Activated effector memory CD4-positive, alpha-beta T cell treated with anti-CD3 and anti-CD28 coated beads, Interleukin-2, amount 50 U/mL, for 16 hours (primary cell): ENCODE measurements at regions not wholly inside any gene's neighbourhood (a gene's known extent, or its start where the extent isn't known, plus 50 kb on each side); places are given as distances from the start of the nearest gene placed in this dataset.

Source experiments
- DNase-seq: peaks from one replicate; pipeline ENCODE4 v3.0.0-alpha.2; 2020

DNA sequence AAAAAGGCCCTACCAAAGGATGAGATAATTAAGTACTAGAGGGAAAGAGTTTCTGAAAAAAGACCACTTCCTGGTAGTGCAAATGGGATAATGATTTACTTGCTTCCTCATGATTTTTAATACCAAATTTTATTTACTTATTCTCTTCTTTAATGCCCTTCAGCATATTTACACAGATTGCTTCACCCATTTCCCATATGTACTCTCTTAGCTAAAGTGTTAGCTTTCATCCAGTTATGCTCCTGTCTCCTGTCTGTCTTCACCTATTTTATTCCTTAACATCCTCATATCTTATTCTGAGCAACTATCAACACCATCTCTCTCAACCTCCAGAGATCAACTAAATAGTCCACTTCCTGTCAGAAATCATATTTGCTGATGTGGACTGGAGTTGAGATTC lies 183.2 kb upstream of the HS3ST1 start:
- no peak for DNase-seq

DNA sequence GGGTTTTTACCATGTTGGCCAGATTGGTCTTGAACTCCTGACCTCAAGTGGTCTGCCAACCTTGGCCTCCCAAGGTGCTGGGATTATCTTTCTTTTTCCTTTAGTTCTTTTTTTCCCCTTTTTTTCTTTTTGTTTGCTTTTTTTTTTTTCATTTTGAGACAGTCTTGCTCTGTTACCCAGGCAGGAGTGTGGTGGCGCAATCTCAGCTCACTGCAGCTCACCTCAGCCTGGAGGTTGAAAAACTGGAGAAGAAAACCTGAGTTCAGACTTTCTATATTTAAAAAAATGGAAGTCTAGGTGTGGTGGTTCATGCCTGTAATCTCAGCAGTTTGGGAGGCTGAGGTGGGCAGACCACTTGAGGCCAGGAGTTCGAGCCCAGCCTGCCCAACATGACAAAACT lies 181.1 kb upstream of the HS3ST1 start:
- DNase-seq: no peak

DNA sequence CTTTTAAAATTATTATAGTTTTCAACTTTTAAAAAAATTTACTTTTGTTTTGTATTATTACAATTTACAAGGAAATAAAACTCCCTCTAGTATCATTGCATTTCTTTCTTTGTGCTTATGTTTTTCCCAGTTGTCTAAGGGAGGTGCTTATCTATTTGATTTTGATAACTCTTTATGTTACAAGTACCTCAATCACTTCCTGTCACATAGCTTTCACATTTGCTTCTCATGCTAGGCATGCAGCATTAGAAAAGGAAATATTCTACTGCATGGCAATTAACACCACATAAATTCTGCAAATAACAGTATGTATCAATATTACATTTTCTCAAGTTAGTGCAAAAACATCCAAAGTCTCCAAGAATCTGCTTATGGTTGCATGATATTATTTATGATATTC lies 180.3 kb upstream of the HS3ST1 start:
- no peak for DNase-seq

DNA sequence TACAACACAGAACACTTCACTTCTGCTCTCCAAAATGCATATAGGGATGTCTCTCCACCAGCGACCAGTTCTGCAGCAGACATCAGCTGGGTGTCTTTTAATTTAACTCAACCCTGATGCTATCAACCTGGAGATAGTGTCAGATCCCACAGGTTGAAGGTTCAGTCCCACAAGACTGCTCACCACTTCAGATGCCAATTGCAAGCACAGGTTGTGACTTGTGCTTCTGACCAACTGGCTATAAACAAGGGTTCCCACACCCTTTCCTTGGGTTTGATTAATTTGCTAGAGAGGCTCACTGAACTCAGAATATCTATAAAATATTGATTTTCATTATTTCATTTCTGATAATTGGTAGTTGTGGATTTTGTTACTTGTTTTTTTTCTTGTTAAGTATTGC lies 177.4 kb upstream of the HS3ST1 start:
- DNase-seq: no peak

DNA sequence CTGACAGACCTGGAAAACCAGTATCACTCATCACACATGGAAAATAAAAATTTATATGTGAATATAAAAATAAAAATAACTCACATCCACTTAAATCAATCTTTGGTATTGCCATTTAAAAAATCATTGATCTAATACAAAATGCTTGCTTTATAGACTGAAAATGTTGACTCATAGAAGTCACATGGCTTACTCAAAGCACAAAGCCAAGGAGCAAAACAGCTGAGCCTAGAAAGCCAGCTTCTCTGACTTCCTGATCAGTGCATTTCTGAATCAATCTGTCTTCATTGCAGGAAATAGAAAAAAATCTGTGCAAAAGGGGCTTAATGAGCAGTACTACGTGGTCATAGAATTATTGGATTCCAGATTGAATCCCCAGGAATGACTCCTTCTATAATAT lies 176.9 kb upstream of the HS3ST1 start:
- DNase-seq: no peak

DNA sequence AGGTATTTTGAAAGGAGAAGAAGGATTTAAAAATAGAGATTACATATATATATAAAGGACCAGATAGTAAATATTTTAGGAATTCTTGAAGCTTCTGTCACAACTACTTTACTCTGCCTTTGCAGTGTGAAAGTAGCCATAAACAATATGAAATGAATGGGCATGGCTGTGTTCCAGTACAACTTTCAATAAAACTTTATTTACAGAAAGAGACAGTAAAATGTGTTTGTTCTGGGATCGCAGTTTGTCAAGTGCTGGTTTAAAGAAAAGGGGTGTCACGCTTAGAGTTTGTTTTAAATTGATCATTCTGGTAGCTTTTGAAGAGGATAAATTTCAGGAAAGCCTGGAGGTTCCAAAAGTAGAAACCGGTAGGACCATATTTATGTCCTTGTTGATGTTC lies 176.1 kb upstream of the HS3ST1 start:
- DNase-seq: no peak

DNA sequence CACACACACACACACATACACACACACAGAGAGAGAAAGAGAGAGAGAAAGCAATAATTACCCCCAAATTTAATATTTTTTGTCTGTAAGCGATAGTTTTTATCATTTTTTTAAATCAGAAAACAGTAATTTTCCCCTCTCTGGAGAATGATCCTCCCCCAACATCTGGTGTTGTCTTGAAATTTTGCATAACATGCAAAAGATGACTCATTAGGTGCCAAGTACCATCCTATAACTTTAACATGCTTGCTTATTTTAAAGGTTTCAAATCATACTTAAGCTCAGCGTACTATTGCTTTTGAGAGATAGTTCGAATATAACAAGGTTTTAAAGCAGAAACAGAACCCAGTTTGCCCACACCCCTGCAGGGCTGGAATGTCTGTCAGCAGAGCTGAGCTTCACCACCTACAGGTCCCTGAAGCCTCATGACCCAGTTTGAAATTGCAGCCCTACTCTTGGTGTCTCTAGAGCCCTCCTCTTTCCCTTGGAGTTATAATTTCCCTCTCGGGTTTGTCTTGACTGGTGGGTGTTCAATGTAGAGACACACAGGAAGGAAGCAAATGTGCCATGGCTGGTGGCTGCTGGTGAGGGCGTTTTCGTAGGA lies 175.0 kb upstream of the HS3ST1 start:
- DNase-seq: no peak

DNA sequence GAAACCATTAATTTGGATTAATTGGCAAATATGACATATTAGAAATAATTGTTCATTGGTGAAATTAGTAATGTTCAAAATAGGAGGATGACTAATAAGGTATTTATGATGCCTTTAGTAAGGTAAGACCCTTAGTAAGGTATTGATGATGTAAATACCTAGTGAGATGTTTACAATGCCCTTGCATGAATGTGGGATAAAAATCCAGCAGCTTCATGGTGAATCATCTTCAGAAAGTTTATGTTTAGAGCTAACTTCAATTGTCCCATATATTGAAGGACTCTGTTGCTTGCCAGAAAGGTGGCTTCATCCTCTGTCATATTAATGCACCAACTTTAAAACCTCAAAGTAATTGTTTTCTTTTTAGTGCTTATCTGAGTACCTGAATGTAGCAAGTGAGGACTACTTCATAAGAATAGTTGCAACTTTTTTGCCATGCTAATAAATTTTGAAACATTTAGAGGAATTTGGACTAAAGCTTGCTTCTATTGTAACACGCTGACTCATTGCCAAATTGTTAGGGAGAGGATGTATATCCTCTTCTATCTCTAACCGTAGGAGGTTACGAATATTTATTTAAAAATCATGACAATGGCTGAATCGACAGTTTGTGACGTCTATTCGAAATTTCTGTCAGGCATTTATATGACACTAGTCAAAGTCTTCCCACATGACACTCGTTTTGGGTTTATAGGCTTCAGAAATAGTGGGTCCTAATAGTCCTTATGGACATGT lies 174.1 kb upstream of the HS3ST1 start:
- DNase-seq: no peak

DNA sequence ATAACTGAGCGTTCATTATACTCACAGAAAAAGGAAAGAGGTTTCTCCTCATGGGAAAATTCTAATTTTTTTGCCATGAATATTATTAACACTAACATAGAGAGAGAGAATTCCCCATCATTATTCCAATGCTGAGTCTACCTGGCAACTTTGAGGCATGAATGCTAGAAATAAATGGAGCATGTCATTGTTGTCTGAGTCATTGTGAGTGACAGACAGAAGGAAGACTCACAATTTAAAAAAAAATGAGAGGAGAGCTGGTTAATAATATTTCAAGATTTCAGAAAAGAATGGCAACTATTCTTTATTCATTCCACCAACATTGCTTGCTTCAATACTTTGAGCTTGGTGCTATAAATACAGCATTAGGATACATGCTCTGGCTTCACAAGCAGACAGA lies 170.4 kb upstream of the HS3ST1 start:
- DNase-seq: no peak

DNA sequence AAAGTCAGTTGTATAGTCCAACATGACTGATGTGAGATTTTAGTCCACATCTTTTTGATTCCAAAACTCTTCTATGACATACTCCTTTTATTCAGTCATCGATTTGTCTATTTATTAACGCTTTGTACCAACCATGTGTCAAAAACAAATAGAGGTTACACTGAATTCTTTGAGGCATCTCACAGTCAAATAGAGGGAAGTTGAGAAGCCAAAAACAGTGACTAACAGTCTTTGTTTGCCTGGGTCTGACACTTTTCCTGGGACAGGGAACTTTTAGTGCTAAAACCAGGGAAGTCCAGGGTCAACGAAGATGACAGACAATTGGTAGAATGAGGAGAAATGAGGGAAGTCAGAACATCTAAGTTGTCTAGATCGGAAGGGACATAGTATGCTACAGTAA lies 169.9 kb upstream of the HS3ST1 start:
- no peak for DNase-seq

DNA sequence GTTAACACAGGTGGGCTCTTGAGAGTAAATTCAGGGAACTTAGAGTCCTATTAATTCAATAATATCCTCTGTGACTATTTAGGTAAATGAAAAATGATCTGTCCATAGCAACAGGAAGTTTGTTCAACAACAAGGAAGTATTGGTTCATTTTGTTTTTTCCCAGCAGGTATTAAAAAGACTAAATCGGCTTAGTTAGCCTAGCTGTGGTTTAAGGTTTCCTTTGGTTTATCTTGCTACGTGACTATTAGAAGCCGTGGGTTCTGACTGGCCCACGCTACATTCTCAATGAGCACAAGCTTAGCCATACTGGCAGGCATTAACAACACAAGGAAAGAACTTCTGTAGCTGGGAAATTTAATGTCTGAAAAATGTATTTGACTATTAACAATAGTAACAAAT lies 168.8 kb upstream of the HS3ST1 start:
- no peak for DNase-seq

DNA sequence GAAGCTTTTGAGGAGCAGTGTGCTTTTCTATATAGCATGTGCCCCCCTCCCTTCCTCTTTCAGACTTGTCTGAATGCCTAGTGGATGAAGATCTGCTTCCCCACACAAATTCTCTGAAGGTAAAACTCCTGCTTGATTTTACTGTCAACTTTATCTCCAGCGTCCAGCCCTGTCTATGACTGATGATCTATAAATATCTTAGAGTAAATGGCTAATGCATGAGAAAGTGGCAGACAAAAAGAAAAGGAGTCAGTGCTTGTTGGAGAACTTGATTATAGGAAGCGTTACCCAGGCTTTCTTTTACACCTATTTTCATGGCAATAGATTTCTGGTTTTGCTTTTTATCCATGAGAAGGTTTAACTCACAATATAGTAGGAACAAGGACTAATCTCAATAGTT lies 168.3 kb upstream of the HS3ST1 start:
- DNase-seq: no peak

DNA sequence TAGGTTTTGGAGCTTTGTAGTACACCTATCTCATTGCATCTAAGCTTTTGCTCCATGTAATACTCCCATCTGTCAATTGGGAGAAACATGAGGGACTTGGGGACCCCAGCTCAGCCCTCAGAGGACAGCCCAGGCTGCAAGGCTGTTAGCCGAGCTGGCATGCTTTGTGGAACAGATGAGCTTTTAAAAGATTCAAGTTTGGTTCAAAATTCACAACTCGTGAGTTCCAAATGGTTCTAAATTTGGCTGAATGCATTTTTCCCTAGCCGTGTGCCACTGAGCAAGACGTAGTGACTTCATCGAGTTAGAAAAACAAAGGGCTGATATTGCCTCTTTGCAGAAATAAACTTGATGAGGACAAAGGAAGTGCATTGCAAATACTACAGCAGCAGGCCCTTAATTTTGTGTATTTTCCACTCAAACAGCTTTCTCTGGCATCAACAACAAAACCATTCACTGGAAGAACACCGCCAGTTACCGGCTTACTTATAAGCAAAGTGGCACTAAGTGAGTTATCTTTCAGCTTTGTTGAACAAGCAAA lies 165.0 kb upstream of the HS3ST1 start:
- DNase-seq: no peak

DNA sequence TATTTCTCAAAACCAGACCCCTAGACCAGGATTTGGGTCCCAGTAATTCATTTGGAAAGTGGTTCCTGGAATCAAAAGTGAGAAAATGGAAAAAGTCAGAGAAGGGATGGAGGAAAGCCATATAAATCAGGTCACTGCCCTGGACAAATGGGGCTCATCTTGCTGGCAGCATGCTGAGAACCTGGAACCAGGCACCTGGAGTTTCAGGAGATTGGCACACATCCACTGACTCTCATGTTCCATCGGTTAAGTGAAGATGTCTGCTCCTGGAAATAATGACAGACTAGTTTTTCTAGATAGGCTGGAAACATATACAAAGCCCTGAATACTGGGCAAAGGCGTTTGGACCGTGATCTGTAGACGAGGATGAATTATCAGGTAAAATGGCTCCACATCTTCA lies 163.6 kb upstream of the HS3ST1 start:
- DNase-seq: no peak

DNA sequence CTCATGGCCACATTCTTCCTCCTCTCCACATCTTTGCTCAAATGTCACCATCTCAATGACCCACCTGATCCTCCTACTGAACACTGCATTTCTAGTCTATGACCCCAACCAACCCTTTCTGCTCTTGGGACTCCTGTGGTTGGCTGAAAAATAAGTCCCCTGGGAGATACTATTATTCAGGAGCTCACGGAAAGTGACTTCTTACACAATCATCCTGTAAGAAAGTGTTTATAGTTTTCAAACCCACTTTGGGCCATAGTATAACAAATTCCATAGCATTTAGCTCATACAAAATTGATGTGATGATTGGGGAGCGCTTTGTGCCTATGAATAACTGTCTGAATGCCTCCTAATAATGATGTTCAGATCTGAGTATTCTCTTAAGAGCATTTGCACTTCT lies 161.4 kb upstream of the HS3ST1 start:
- no peak for DNase-seq

DNA sequence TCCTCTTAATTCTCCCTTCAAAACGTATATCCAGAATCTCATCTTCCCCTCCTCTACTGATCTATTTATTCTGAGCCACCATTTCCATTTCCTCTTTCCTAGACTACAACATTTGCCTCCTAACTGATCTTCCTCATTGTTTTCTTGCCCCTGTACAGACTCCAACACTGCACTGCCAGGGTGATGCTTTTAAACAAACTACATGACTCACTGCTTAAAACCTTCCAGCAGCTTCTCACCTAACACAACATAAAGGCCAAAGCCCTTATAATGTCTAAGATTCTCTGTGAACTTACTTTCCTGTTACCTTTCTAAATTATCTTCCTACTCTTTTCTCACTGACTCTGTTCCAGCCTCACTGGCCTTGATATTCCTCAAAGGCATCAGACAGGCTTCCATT lies 161.0 kb upstream of the HS3ST1 start:
- no peak for DNase-seq

DNA sequence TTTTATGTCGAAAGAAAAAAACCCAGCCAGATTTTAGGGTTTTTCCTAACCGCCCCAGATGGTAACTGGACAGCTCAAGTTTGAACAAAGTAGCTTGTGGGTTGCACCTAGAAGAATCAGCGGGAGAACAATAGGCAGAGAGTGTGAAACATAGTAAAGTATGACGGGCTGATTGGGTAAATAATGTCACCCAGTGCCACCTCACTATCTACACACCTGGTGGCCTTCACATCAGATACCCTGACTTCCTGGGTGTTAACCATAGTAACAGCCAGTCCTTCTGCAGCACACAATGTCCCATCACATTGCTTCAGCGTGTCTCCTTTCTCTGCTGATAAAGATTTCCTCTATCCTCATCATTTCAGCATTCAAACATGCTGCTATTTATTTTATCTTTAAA lies 159.1 kb upstream of the HS3ST1 start:
- DNase-seq: no peak

DNA sequence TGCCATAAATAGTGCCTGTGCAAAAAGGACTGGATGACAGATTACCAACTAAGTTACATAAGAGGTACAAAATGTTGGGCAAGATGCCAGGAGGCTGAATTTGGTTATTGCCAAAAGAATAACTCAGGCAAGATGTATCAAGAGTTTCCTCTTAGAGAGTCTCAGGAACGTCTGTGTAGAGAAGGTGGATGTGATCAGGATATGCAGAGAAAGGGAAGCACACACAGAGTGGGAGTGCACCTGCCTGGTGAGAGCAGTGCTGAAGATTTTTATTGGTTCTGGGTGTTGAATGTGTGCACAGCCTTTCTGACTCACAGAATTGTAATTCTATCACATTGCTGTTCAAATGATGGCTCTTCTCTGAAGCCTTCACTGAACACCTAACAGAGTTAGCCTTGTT lies 156.8 kb upstream of the HS3ST1 start:
- no peak for DNase-seq

DNA sequence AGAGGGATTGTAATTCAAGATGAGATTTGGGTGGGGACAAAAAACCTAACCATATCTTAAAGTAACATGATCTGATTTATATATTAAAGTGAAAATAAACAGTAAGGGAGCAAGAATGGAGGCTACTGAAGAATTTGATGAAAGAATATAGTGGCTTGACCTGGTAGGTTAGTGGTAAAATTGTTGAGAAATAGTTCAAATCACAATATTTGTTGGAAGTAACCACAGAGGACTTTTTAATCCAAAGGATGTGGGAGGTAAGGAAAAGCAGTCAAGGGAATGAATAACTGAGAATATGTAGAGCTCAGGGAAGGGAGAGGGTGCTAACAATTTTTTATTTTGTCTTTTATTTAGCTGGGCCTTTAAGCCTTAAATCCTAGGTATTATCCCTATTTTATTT lies 139.8 kb upstream of the HS3ST1 start:
- DNase-seq: no peak

DNA sequence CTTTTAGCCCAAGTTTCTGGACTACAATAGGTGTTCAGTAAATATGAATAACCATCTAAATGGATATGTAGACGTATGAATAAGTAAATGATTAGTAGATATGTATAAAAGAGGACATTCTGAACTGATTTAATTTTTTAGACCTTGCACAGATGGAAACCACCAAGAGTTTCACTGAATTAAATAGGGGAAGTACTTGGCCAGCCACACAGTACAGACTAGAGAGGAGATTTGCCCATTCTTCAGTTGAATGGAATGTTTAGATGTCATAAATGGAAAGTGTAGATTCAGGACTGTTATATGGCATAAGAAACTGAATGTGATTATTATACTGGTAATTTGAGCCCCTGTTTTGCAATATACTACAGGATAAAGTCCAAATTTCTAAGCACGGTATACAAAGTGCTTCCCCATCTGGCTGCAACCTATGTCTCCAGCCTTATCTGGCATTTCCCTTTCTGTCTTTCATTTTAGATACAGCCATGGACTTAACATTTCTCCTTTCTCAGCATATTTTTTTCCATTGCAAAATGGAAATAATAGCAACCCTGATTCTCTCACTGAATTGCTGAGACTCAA lies 137.8 kb upstream of the HS3ST1 start:
- no peak for DNase-seq

DNA sequence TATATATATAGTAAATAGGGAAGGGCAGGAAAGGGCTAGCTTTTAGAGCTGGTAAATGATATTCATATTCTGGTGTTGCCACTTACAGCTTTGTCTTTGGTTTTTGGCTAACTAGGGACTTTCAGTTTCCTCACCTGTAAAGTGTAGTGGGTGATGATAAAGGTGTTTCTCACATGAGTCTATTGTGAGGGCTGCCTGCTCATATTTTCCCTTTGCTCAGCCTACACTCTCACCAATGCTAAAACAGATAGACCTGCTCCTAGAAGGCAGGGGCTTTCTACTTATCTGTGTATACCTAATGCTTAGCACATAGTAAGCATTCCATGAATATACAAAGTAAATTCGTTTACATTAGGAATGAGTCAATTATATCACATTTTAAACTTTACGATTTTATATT lies 137.2 kb upstream of the HS3ST1 start:
- no peak for DNase-seq

DNA sequence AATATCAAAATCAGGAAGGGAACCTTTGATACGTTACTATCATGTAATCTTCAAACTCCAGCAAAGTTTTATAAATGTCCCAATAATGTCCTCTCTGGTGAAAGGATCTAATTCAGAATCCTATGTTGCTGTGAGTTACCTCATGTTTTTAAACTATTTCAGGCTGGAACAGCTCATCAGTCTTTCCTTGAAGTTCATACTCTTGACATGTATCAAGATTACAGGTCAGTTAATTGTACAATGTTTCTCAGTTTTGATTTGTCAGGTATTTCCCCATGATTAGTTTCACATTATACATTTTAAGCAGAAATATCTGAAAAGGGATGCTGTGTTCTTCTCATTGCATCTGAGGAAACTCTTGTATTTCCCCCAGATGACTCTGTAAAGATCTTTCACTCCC lies 136.5 kb upstream of the HS3ST1 start:
- no peak for DNase-seq

DNA sequence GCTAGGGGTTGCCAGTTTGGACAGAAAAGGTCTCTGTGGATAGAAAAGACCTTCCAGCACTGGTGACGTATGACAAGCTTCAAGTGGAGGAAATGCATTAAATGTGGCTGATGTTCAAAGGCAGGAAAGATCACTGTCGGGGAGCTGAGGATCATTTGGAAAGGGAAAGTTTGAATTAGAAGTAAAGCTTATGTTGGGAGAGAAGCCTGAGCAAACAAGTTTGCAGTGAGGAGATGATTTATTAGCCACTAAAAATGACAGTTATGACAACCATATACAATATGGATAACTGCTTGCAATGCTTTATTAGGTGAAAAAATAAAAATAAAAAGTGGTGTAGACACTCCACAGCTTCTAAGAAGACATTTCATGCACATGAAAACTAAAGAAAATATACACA lies 135.3 kb upstream of the HS3ST1 start:
- no peak for DNase-seq

DNA sequence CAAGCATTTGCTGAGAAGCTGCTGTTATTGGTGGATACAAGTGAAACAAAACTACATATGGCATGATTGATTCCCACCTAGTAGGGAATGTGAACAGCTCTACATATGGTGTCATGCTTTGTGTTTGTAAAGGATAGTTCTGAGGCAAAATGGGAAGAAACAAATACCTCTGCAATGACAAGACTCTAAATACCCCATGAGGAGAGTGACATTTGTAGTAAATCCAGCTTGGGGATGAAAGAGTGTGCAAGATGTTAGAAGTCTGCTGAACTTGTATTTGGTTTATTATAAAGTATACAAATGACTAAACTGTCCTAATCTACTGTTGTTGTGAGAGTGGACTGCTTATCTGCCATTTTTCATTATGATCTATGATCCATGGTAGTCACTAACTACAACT lies 120.8 kb upstream of the HS3ST1 start:
- no peak for DNase-seq
